Uterus (tissue), 2 donors: ENCODE measurements at regions not wholly inside any gene's neighbourhood (a gene's known extent, or its start where the extent isn't known, plus 50 kb on each side); places are given as distances from the start of the nearest gene placed in this dataset.

Experiments
- POLR2A ChIP-seq, 2 donors: fragments of 450-650 bp; IDR thresholded peaks; one replicate each; pipeline ENCODE4 v1.6.1; 2016; ENCODE audit warnings: antibody characterized with exemption in 2 of 2, mild to moderate bottlenecking in 1 of 2, moderate library complexity in 1 of 2
- TF ChIP-seq, protein P1 (sequence below), 4 experiments: fragments of 200-600 bp in 2 of 4; fragments of 450-650 bp in 2 of 4; sonication (generic) in 2 of 4; IDR thresholded peaks; one replicate each; pipeline ENCODE4 v1.5.1; 2016 to 2019; ENCODE audit warnings: antibody characterized with exemption in 4 of 4, mild to moderate bottlenecking in 2 of 4, moderate library complexity in 1 of 4

DNA sequence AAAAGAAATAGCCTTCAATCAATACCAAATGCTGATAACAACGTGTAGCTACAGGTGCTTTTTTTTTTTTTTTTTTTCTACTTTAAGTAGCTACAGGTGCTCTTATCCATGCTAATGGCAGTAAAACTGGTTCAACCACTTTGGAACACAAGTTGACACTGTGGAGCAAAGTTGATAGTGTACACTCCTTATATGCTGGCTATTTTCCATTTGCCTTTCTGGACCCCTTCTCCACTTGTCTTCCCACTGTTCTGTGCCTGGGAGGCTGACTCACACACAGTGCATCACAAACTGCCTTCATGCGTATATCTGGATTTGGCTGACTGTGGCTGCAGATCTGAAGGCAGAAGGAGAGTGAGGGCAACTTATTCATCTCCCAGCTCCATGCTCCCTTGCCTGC lies 247.9 kb downstream of the MSX2 start:
- TF ChIP-seq, protein P1, sequence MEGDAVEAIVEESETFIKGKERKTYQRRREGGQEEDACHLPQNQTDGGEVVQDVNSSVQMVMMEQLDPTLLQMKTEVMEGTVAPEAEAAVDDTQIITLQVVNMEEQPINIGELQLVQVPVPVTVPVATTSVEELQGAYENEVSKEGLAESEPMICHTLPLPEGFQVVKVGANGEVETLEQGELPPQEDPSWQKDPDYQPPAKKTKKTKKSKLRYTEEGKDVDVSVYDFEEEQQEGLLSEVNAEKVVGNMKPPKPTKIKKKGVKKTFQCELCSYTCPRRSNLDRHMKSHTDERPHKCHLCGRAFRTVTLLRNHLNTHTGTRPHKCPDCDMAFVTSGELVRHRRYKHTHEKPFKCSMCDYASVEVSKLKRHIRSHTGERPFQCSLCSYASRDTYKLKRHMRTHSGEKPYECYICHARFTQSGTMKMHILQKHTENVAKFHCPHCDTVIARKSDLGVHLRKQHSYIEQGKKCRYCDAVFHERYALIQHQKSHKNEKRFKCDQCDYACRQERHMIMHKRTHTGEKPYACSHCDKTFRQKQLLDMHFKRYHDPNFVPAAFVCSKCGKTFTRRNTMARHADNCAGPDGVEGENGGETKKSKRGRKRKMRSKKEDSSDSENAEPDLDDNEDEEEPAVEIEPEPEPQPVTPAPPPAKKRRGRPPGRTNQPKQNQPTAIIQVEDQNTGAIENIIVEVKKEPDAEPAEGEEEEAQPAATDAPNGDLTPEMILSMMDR (IDR thresholded peaks at IDR 0.05) = no peak
- no peak for TF ChIP-seq POLR2A (IDR thresholded peaks at IDR 0.05)
